SK-N-SH treated with all-trans-retinoic acid at 6 μM for 48 hours (cell line): ENCODE measurements at regions not wholly inside any gene's neighbourhood (a gene's known extent, or its start where the extent isn't known, plus 50 kb on each side); places are given as distances from the start of the nearest gene placed in this dataset.

Experiments
- ATAC-seq: fragments of 200-7000 bp; cut with Tn5 transposase; 3 replicates; pipeline ENCODE4 v1.9.1; 2020; ENCODE audit warnings: mild to moderate bottlenecking, moderate library complexity
- ARNTL ChIP-seq: fragments of 450-650 bp; formaldehyde crosslinking; IDR thresholded peaks from 2 replicates; pipeline ENCODE4 v1.5.0; 2020; ENCODE audit warnings: low read depth, mild to moderate bottlenecking, moderate library complexity, borderline replicate concordance
- BACH2 ChIP-seq: fragments of 250-450 bp; sonication (Bioruptor Pico); IDR thresholded peaks from 2 replicates; pipeline ENCODE4 v1.9.0; 2021; ENCODE audit warnings: mild to moderate bottlenecking, borderline replicate concordance
- CSDC2 ChIP-seq: fragments of 250-450 bp; sonication (Bioruptor Pico); IDR thresholded peaks from 2 replicates; pipeline ENCODE4 v1.5.0; 2020; ENCODE audit warnings: mild to moderate bottlenecking, moderate library complexity
- CSRNP3 ChIP-seq: fragments of 250-450 bp; sonication (Bioruptor Pico); IDR thresholded peaks from 2 replicates; pipeline ENCODE4 v1.5.1; 2021; ENCODE audit warnings: mild to moderate bottlenecking, moderate library complexity
- ESRRG ChIP-seq: fragments of 250-450 bp; sonication (Bioruptor Pico); IDR thresholded peaks from 2 replicates; pipeline ENCODE4 v1.6.1; 2021; ENCODE audit warnings: mild to moderate bottlenecking
- GLIS3 ChIP-seq: fragments of 250-450 bp; sonication (Bioruptor Pico); IDR thresholded peaks from 2 replicates; pipeline ENCODE4 v1.5.0; 2020; ENCODE audit warnings: mild to moderate bottlenecking, moderate library complexity
- ISL1 ChIP-seq: fragments of 250-450 bp; sonication (Bioruptor Pico); IDR thresholded peaks from 2 replicates; pipeline ENCODE4 v2.1.2; 2022; ENCODE audit warnings: mild to moderate bottlenecking, moderate library complexity
- OSR1 ChIP-seq: fragments of 250-450 bp; sonication (Bioruptor Pico); IDR thresholded peaks from 2 replicates; pipeline ENCODE4 v1.8.0; 2022; ENCODE audit warnings: moderate library complexity, mild to moderate bottlenecking, inconsistent platforms
- POU6F1 ChIP-seq: fragments of 250-450 bp; sonication (Bioruptor Pico); IDR thresholded peaks from 2 replicates; pipeline ENCODE4 v1.8.0; 2021; ENCODE audit warnings: low read depth, mild to moderate bottlenecking, moderate library complexity, borderline replicate concordance
- PPARA ChIP-seq: fragments of 250-450 bp; sonication (Bioruptor Pico); IDR thresholded peaks from 2 replicates; pipeline ENCODE4 v1.5.0; 2020; ENCODE audit warnings: mild to moderate bottlenecking, borderline replicate concordance
- RARB ChIP-seq: fragments of 250-450 bp; sonication (Bioruptor Pico); IDR thresholded peaks from 2 replicates; pipeline ENCODE4 v1.8.0; 2021; ENCODE audit warnings: mild to moderate bottlenecking, moderate library complexity
- SNAI2 ChIP-seq: fragments of 250-450 bp; sonication (Bioruptor Pico); IDR thresholded peaks from 2 replicates; pipeline ENCODE4 v1.5.0; 2020; ENCODE audit warnings: mild to moderate bottlenecking, moderate library complexity
- TCF4 ChIP-seq: fragments of 250-450 bp; sonication (Bioruptor Pico); IDR thresholded peaks from 2 replicates; pipeline ENCODE4 v1.8.0; 2021; ENCODE audit warnings: mild to moderate bottlenecking, moderate library complexity, borderline replicate concordance
- TOX ChIP-seq: fragments of 250-450 bp; sonication (Bioruptor Pico); IDR thresholded peaks from 2 replicates; pipeline ENCODE4 v1.8.0; 2021; ENCODE audit warnings: mild to moderate bottlenecking, moderate library complexity, borderline replicate concordance
- ZC3H10 ChIP-seq: fragments of 250-450 bp; sonication (Bioruptor Pico); IDR thresholded peaks from 2 replicates; pipeline ENCODE4 v1.5.1; 2021; ENCODE audit warnings: mild to moderate bottlenecking, moderate library complexity
- ZFP3 ChIP-seq: fragments of 250-450 bp; sonication (Bioruptor Pico); IDR thresholded peaks from 2 replicates; pipeline ENCODE4 v1.5.0; 2020; ENCODE audit warnings: mild to moderate bottlenecking, moderate library complexity
- ZFP30 ChIP-seq: fragments of 450-650 bp; formaldehyde crosslinking; IDR thresholded peaks from 2 replicates; pipeline ENCODE4 v1.5.0; 2022; ENCODE audit warnings: mild to moderate bottlenecking, moderate library complexity
- ZNF565 ChIP-seq: fragments of 450-650 bp; formaldehyde crosslinking; conservative IDR thresholded peaks from 2 replicates; pipeline ENCODE4 v1.5.0; 2020; ENCODE audit warnings: low read depth, mild to moderate bottlenecking, moderate library complexity
- ZNF70 ChIP-seq: fragments of 450-650 bp; formaldehyde crosslinking; IDR thresholded peaks from 2 replicates; pipeline ENCODE4 v1.5.0; 2020; ENCODE audit warnings: mild to moderate bottlenecking, moderate library complexity
- ZNF8 ChIP-seq: fragments of 450-650 bp; formaldehyde crosslinking; IDR thresholded peaks from 2 replicates; pipeline ENCODE4 v1.5.0; 2020; ENCODE audit warnings: mild to moderate bottlenecking, moderate library complexity
- TF ChIP-seq, protein P1 (sequence below): fragments of 250-450 bp; sonication (Bioruptor Pico); IDR thresholded peaks from 2 replicates; pipeline ENCODE4 v1.8.0; 2020; ENCODE audit warnings: mild to moderate bottlenecking, moderate library complexity, borderline replicate concordance
- TF ChIP-seq, protein P2 (sequence below): fragments of 250-450 bp; sonication (Bioruptor Pico); IDR thresholded peaks from 2 replicates; pipeline ENCODE4 v1.5.1; 2020; ENCODE audit warnings: low read depth, mild to moderate bottlenecking, moderate library complexity
- TF ChIP-seq, protein P3 (sequence below): fragments of 250-450 bp; sonication (Bioruptor Pico); IDR thresholded peaks from 2 replicates; pipeline ENCODE4 v1.5.0; 2020; ENCODE audit warnings: mild to moderate bottlenecking, moderate library complexity

DNA sequence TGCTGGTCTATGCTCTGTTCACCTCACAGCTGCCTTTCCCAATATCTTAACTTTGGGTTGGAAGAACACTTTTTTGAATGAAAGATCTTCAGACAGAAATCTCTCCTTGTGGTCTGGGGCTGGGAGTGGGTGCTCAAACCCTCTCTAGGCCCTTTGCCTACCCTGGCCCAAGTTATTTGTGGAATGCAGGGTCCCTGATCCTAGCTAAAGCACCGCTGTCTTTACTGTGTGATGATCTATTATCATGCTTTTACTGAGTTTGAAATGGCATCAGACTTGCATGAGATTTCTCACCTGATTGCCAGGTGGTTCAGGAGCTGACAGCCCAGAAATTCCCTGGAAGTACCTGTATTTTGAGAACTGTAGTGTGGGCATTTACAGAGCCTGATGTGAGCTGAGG lies 412.7 kb upstream of the ONECUT1 start:
- no peak for ATAC-seq
- TF ChIP-seq ZNF565, result no peak
- TF ChIP-seq POU6F1 (CRISPR knock-in tag), result no peak
- TF ChIP-seq ESRRG, result no peak
- no peak for TF ChIP-seq ZNF70 (CRISPR knock-in tag)
- no peak for TF ChIP-seq PPARA (CRISPR knock-in tag)
- no peak for TF ChIP-seq CSDC2
- TF ChIP-seq, protein P1, sequence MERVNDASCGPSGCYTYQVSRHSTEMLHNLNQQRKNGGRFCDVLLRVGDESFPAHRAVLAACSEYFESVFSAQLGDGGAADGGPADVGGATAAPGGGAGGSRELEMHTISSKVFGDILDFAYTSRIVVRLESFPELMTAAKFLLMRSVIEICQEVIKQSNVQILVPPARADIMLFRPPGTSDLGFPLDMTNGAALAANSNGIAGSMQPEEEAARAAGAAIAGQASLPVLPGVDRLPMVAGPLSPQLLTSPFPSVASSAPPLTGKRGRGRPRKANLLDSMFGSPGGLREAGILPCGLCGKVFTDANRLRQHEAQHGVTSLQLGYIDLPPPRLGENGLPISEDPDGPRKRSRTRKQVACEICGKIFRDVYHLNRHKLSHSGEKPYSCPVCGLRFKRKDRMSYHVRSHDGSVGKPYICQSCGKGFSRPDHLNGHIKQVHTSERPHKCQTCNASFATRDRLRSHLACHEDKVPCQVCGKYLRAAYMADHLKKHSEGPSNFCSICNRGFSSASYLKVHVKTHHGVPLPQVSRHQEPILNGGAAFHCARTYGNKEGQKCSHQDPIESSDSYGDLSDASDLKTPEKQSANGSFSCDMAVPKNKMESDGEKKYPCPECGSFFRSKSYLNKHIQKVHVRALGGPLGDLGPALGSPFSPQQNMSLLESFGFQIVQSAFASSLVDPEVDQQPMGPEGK, result no peak
- TF ChIP-seq ARNTL (CRISPR knock-in tag), result no peak
- no peak for TF ChIP-seq OSR1
- TF ChIP-seq, protein P2, sequence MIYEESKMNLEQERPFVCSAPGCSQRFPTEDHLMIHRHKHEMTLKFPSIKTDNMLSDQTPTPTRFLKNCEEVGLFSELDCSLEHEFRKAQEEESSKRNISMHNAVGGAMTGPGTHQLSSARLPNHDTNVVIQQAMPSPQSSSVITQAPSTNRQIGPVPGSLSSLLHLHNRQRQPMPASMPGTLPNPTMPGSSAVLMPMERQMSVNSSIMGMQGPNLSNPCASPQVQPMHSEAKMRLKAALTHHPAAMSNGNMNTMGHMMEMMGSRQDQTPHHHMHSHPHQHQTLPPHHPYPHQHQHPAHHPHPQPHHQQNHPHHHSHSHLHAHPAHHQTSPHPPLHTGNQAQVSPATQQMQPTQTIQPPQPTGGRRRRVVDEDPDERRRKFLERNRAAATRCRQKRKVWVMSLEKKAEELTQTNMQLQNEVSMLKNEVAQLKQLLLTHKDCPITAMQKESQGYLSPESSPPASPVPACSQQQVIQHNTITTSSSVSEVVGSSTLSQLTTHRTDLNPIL (CRISPR knock-in tag), result no peak
- no peak for TF ChIP-seq ZFP3 (CRISPR knock-in tag)
- TF ChIP-seq TCF4 (CRISPR knock-in tag), result no peak
- TF ChIP-seq ISL1 (CRISPR knock-in tag), result no peak
- TF ChIP-seq ZC3H10, result no peak
- no peak for TF ChIP-seq SNAI2 (CRISPR knock-in tag)
- TF ChIP-seq BACH2 (CRISPR knock-in tag), result no peak

DNA sequence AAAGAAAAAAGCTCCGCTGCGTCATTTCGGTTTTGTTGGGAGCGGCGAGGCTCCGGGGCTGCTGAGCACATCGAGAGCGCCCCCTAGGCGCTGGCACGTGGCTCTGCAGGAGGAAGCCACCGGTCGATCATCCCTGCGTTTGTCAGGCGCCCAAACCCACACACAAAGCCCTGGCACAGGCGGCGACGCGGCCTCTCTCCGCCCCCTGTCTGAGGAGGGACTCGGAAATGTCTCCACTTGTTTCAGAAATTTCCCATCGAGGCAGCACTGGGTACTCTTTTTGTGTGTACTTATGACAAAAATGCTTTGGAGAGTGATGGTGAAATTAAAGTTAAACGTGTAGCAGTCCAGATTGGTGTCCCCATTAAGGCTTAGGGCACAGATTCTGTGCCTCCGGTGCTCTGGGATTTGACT lies 407.3 kb upstream of the ONECUT1 start:
- TF ChIP-seq GLIS3 (CRISPR knock-in tag) (no peak), ZNF565 (no peak), ISL1 (CRISPR knock-in tag) (no peak), ZC3H10 (no peak), ZFP3 (CRISPR knock-in tag) (no peak), OSR1 (no peak), TCF4 (CRISPR knock-in tag) (no peak), TOX (CRISPR knock-in tag) (no peak), PPARA (CRISPR knock-in tag) (no peak), CSDC2 (no peak), ZFP30 (CRISPR knock-in tag) (no peak), RARB (CRISPR knock-in tag) (no peak), ESRRG (no peak), BACH2 (CRISPR knock-in tag) (no peak), CSRNP3 (CRISPR knock-in tag) (no peak), ZNF8 (CRISPR knock-in tag) (no peak)
- TF ChIP-seq, protein P3, sequence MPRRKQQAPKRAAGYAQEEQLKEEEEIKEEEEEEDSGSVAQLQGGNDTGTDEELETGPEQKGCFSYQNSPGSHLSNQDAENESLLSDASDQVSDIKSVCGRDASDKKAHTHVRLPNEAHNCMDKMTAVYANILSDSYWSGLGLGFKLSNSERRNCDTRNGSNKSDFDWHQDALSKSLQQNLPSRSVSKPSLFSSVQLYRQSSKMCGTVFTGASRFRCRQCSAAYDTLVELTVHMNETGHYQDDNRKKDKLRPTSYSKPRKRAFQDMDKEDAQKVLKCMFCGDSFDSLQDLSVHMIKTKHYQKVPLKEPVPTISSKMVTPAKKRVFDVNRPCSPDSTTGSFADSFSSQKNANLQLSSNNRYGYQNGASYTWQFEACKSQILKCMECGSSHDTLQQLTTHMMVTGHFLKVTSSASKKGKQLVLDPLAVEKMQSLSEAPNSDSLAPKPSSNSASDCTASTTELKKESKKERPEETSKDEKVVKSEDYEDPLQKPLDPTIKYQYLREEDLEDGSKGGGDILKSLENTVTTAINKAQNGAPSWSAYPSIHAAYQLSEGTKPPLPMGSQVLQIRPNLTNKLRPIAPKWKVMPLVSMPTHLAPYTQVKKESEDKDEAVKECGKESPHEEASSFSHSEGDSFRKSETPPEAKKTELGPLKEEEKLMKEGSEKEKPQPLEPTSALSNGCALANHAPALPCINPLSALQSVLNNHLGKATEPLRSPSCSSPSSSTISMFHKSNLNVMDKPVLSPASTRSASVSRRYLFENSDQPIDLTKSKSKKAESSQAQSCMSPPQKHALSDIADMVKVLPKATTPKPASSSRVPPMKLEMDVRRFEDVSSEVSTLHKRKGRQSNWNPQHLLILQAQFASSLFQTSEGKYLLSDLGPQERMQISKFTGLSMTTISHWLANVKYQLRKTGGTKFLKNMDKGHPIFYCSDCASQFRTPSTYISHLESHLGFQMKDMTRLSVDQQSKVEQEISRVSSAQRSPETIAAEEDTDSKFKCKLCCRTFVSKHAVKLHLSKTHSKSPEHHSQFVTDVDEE (CRISPR knock-in tag), result no peak
- TF ChIP-seq, protein P2 (CRISPR knock-in tag), result no peak
- TF ChIP-seq, protein P1, result no peak

More for the DNA sequence above, 407.3 kb upstream of the ONECUT1 start:
- ATAC-seq, result peak; percentile 99
